GM12864 (cell line): ENCODE measurements at regions not wholly inside any gene's neighbourhood (a gene's known extent, or its start where the extent isn't known, plus 50 kb on each side); places are given as distances from the start of the nearest gene placed in this dataset.

Experiments used
- DNase-seq: peaks from one replicate; pipeline ENCODE4 v3.0.0-alpha.2; 2011; ENCODE audit warnings: low read depth
- H3K4me3 ChIP-seq: 2 replicates; pipeline ENCODE4 v1.5.1; 2011; ENCODE audit warnings: mild to moderate bottlenecking, low read depth, low read length, control low read depth
- CTCF ChIP-seq: IDR thresholded peaks from 2 replicates; pipeline ENCODE4 v1.5.1; 2011; ENCODE audit warnings: low read depth, mild to moderate bottlenecking, moderate library complexity, low read length, control low read depth, inconsistent platforms; ENCODE audit errors: missing control alignments

GRCh38 chr21:18985584-18985983 lies 582.0 kb upstream of the TMPRSS15 start:
- no peak for DNase-seq
- TF ChIP-seq CTCF, result no peak
- no peak overlapping the region for H3K4me3 ChIP-seq

DNA sequence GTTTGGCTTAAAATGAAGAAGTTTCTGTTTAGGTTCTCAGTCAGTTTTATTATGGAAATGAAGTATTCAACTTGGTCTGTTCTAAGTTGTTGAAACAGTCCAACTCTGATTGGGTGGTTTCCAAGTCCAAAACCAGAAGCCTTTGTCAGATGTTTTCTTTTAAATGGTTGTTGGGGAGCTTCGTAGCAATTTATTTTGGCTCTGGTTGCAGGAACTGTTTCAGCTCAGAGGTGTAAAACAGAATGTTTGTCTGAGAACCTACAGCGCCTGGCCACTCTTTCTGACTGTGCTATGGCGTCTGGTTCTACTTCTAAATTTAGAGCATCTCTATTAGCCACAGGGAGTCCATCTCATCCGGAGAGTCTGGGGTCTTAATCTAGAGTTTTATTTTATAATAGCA lies 582.6 kb upstream of the TMPRSS15 start:
- TF ChIP-seq CTCF, result no peak
- no peak overlapping the region for H3K4me3 ChIP-seq
- DNase-seq, result no peak

DNA sequence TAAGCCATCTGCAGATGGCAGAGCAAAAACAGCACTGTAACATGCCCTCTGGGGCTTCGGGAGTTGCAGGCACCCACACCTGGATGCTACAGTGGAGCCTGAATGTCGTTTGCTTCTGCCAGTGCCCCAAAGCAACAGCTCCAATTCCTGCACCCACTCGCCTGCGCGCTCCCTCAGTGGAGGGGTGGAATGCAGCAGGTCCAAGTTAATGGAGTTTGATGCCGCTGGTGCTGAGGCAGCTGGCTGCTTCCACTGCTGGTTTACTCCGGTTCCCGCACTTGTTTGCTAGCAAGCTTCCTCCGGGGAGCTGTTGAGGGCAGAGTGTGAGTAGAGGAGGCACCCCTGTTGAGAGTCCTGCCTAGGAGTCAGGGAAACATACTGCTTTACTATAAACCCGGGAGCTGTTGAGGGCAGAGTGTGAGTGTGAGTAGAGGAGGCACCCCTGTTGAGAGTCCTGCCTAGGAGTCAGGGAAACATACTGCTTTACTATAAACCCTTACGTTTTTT lies 584.0 kb upstream of the TMPRSS15 start:
- no peak for TF ChIP-seq CTCF
- DNase-seq, result no peak

DNA sequence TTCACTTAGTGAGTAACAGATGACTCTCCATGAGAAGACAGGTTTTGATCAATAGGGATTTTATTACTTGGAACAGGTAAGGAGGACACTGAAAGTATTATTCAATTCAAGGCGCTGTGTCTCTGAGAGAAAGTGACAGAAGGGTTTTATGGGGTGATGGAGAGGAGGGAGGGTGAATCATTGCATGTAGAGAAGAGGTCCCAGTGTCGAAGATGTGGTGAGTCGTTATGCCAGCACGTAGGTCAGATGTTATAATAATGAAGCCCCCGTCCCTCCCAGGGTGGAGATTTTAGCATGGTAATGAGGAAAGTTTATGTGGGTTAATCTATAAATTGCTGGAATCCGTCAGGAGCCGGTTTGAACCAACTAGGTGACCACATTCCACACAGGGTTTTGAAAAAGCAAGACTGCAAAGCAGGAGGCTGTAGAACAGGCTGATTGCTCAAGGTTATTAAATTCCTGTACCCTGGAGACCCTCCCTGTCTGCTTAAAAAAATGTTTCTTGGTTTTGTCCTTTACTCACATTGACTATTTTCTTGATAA lies 586.4 kb upstream of the TMPRSS15 start:
- no peak for DNase-seq
- no peak overlapping the region for H3K4me3 ChIP-seq
- no peak for TF ChIP-seq CTCF

More for the DNA sequence above, 584.0 kb upstream of the TMPRSS15 start:
- no peak overlapping the region for H3K4me3 ChIP-seq

GRCh38 chr21:18991846-18992245 lies 588.3 kb upstream of the TMPRSS15 start:
- TF ChIP-seq CTCF, result no peak
- DNase-seq, result no peak
- H3K4me3 ChIP-seq, result no peak overlapping the region

- DNase-seq, result no peak
- H3K4me3 ChIP-seq, result no peak overlapping the region
- no peak for TF ChIP-seq CTCF
Measured at GRCh38 chr21:19010251-19010650, 606.7 kb upstream of the TMPRSS15 start.

DNA sequence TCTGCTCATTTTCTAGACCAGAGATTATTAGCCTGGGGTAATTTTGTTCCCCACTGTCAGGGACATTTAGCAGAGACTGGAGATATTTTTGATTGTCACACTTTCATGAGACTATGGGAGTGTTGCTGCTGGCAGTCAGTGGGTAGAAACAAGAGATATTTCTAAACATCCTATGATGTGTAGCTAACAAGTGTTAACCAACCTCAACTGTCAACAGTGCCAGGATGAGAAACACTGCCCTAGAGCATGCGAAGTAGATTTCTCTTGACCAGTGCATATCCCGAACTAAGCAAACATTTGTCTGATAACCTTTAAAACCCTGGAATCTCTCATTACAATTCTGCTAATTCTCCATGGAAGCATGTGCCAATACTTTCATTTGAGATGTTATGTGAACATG lies 607.4 kb upstream of the TMPRSS15 start:
- no peak for TF ChIP-seq CTCF
- no peak overlapping the region for H3K4me3 ChIP-seq
- DNase-seq, result no peak
